ENCODE measurements at regions not wholly inside any gene's neighbourhood (a gene's known extent, or its start where the extent isn't known, plus 50 kb on each side); places are given as distances from the start of the nearest gene placed in this dataset.

- DNase-seq (ENCODE audit: low read depth in 4 of 4, low spot score in 1 of 4): no peak
Measured at GRCh38 chr1:93746021-93746812, 64.6 kb upstream of the BCAR3 start.

DNA sequence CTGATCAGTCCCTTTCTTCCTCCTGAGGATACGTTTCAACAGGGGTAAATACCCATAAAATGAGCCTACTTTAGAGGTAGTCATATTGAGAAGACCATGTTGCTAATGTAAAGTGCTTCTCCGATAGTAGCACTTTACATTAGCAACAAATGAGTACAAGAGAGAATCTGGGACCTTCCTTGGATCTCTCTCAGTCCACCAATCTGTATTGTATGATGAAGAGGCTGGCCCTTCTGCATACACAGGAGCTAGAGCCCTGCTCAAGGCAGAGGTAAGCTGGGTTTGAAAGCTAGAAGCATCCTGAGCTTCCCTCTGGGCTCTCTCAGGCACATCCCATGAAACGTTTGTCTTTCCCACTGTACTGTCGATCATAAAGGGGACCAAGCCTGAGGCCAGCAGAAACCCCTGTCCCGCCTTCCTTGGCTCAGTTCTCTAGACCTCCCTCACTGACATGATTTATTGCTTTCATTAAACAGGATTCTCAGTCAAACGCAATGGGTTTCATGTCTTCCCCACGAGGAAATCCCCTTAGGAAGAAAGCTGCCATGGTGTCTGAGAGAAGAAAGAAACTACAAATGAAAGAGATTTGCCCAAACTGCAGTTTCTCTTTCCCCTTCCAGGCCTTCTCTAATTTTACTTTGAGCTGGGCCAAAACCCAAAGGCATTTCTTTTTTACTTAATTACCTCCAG is 62.8 kb upstream of the BCAR3 start:
- no peak for DNase-seq (ENCODE audit: low read depth in 4 of 4, low spot score in 1 of 4)

DNA sequence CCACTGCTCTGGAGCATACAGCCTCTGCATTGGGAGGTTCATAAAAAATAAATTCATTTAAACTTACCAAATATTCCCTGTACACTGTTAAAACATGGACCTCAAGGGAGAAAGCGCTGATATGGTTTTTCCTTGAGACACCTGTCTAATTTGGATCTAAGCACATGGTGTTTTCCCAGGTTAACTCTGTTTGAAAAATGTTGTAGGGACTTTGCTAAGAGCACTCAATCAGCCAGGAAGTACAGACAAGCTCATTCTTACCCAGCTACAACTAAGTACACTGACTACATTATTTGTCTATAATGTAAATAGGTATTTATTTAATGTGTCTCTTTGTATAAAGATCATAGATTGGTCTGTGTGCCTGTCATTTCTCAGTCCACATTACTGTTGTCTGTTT is 61.8 kb upstream of the BCAR3 start:
- no peak for DNase-seq (ENCODE audit: low read depth in 4 of 4, low spot score in 1 of 4)

DNA sequence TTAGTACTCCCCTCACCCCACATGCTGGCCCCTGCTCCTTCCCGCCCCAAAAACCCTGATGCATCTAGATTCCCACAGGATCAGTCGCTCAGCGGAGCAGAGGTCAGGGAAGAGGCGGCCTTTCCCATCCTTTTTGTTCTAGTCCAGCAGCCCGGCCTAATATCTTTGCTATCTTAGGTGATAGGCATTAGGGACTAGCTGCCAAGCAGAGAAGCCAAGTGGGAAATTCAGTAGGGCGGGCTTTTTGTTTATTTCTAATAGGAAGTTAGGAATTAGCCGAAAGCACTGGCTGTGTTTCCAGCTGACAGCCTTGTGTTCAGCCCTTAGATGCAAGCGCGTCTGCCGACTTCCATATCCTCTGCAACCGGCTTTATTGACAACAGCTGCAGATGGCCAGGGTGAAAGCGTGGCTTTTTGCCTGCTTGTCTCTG is 59.0 kb upstream of the BCAR3 start:
- DNase-seq (ENCODE audit: low read depth in 4 of 4, low spot score in 1 of 4): no peak

GRCh38 chr1:93740157-93740556 is 58.5 kb upstream of the BCAR3 start:
- no peak for DNase-seq (ENCODE audit: low read depth in 4 of 4, low spot score in 1 of 4)

DNA sequence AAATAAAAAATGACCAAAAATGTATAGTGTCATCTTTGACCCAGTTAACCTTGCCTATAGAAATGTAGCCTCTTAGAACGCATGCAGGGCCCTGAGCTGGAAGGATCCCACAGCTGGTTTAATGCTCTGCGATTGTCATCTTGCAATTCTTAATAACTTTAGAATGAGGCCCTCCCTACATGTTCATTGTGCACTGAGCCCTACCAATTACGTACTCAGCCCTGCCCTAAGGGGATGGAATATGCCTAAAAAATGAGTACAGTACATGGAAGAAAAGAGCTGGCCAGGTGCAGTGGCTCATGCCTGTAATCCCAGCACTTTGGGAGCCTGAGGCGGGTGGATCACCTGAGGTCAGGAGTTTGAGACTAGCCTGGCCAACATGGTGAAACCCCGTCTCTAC is 57.8 kb upstream of the BCAR3 start:
- DNase-seq (ENCODE audit: low read depth in 4 of 4, low spot score in 1 of 4): no peak

DNA sequence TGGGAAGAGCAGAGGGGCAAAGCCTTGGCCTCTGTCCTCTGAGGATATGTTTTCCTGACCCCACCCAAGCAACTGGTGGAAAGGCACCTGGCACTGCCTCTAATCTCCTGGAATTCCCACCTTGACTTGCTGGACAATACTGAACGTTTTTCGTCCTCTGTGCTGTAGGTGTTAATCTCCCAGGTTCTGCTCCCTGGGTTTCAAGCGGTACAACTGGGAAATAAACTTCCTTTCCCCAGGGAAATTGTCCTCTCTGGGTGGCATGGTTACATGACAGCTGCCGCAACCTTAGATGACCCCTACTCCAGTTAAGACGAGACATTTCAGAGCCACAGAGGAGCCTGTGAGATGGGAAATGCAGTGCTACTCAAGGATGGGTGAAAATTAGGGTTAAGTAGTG is 57.3 kb upstream of the BCAR3 start:
- no peak for DNase-seq (ENCODE audit: low read depth in 4 of 4, low spot score in 1 of 4)

DNA sequence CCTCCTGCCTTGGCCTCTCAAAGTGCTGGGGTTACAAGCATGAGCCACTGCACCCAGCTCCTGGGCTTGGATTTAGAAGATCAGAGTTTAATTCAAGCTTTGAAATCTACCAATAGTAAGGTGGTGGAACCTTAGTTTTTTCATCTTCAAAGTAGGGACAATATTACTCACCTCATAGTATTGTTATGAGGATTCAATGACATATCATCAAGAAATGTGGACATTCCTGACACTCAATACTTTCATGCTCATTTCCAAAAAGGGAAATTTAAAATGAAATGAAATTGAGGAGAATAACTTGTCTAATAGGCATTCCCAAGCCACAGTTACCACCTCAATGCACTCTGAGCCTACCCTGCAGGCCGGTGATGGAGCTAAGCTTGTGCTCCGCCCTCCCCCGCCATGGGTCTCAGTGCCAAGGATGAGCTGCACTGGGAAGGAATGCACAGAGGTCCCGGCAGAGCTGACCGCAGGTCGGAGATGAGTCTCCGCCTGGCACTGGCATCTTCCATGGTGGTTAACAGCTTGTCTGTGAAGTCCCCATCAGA is 56.5 kb upstream of the BCAR3 start:
- no peak for DNase-seq (ENCODE audit: low read depth in 4 of 4, low spot score in 1 of 4)

- DNase-seq (ENCODE audit: low read depth in 4 of 4, low spot score in 1 of 4): no peak
Measured at GRCh38 chr1:93735722-93736121, 54.1 kb upstream of the BCAR3 start.

GRCh38 chr1:93734999-93735398 is 53.4 kb upstream of the BCAR3 start:
- DNase-seq (ENCODE audit: low read depth in 4 of 4, low spot score in 1 of 4): no peak

- DNase-seq (ENCODE audit: low read depth in 4 of 4, low spot score in 1 of 4): no peak
Measured at GRCh38 chr1:93733340-93733739, 51.7 kb upstream of the BCAR3 start.

GRCh38 chr1:93732514-93732913 is 50.9 kb upstream of the BCAR3 start:
- DNase-seq (ENCODE audit: low read depth in 4 of 4, low spot score in 1 of 4): no peak
